ENCODE measurements at regions not wholly inside any gene's neighbourhood (a gene's known extent, or its start where the extent isn't known, plus 50 kb on each side); places are given as distances from the start of the nearest gene placed in this dataset.

GRCh38 chr16:52964290-52964689 is 88.4 kb downstream of the CHD9NB start:
- no peaks in the 10 kb centered on the region for H3K9me3 ChIP-seq (ENCODE audit: insufficient read depth in 2 of 2, low read depth in 1 of 2, low read length in 1 of 2)
- H2AFZ ChIP-seq (ENCODE audit: low read length) = no peak overlapping the region
- H2BK15ac ChIP-seq (ENCODE audit: low read length) = 0 out of 2 replicates have a peak overlapping the region, but pooled peaks have one; percentile 72
- no peak overlapping the region for H3K9ac ChIP-seq (replicated peaks in 1 of 4; ENCODE audit: extremely low read depth in 1 of 4, low read depth in 3 of 4, low read length in 3 of 4)
- no peak overlapping the region for H3K14ac ChIP-seq (ENCODE audit: insufficient read length)
- H2BK12ac ChIP-seq (ENCODE audit: low read depth, low read length) = peak overlapping the region; percentile 97; the same call in 1 of the 2 replicates
- no peaks in the 10 kb centered on the region for H3K36me3 ChIP-seq (ENCODE audit: control insufficient read depth in 2 of 4, insufficient read depth in 4 of 4, low read length in 3 of 4)
- peak overlapping the region; percentile 51; the same call in 1 of the 2 replicates for H3K18ac ChIP-seq (ENCODE audit: extremely low read depth, low read length)
- 87% methylated on average over 2 of the region's 2 CpGs; no CpG with 5 or more reads in 1 of the 2 experiments for WGBS, 2 experiments (ENCODE audit: extremely low coverage in 1 of 2, insufficient coverage in 1 of 2, insufficient read length in 1 of 2, insufficient replicate concordance in 2 of 2, low coverage in 1 of 2, low lambda C conversion rate in 2 of 2, missing lambda C conversion rate in 1 of 2)
- ChIA-PET POLR2A (ENCODE audit: partially characterized antibody) (interaction anchor here (0.7 kb wide), 1 partner anchor 77 kb away, joined by 3 read pairs; no protein-coding TSS in a partner anchor), CTCF (ENCODE audit: partially characterized antibody) (interaction anchor here (1.4 to 1.8 kb wide), 3 partner anchors 11 to 52 kb away, joined by 4 to 9 read pairs (median 4); no protein-coding TSS in a partner anchor)
- H4K20me1 ChIP-seq (replicated peaks in 1 of 2; ENCODE audit: control insufficient read depth in 1 of 2, insufficient read depth in 2 of 2, low read length in 2 of 2) = no peaks in the 10 kb centered on the region
- no peaks in the 10 kb centered on the region for H3K27me3 ChIP-seq (replicated peaks in 1 of 4; ENCODE audit: control insufficient read depth in 3 of 4, extremely low read depth in 1 of 4, insufficient read depth in 3 of 4, low read length in 3 of 4)
- H3K27ac ChIP-seq (ENCODE audit: low read depth, low read length) = no peak overlapping the region
- no peak overlapping the region for H4K8ac ChIP-seq (ENCODE audit: extremely low read depth, insufficient read depth, low read length)
- H3K4me2 ChIP-seq (ENCODE audit: insufficient read depth in 1 of 2, low read depth in 2 of 2, low read length in 2 of 2) = no peak overlapping the region
- no peak overlapping the region for H2BK5ac ChIP-seq (ENCODE audit: low read depth, low read length)
- H3K79me2 ChIP-seq (ENCODE audit: control insufficient read depth in 1 of 2, insufficient read depth in 2 of 2, low read length in 2 of 2) = no peaks in the 10 kb centered on the region
- 0 out of 2 replicates have a peak overlapping the region, but pooled peaks have one; percentile 61 for H2BK20ac ChIP-seq (ENCODE audit: low read length)
- H3K79me1 ChIP-seq (ENCODE audit: low read depth, low read length) = no peaks in the 10 kb centered on the region
- no peak overlapping the region for H4K91ac ChIP-seq (replicated peaks; ENCODE audit: insufficient read length, low read length)
- no peak overlapping the region for H4K5ac ChIP-seq (ENCODE audit: insufficient read length, low read depth, low read length)
- H3K4ac ChIP-seq (replicated peaks; ENCODE audit: insufficient read length, low read depth, low read length) = no peak overlapping the region
- no peak overlapping the region for H3K23ac ChIP-seq (ENCODE audit: insufficient read length)
- H3K23me2 ChIP-seq (ENCODE audit: low read depth, low read length) = no peaks in the 10 kb centered on the region
- H3K4me3 ChIP-seq (ENCODE audit: extremely low read depth in 1 of 4, insufficient read depth in 2 of 4, low read depth in 3 of 4, low read length in 4 of 4) = no peak overlapping the region
- no peak for DNase-seq (ENCODE audit: low read depth in 1 of 2, low spot score in 2 of 2)
- peaks cover 0 to 7% (median 3%) of the 10 kb centered on the region in 4 experiments; a peak in 4 of 7 replicates for H3K4me1 ChIP-seq (replicated peaks in 1 of 4; ENCODE audit: control insufficient read depth in 3 of 4, insufficient read depth in 4 of 4, low read length in 3 of 4)
- no peak for FAIRE-seq
- H3K56ac ChIP-seq (replicated peaks; ENCODE audit: insufficient read length, low read depth, low read length) = no peak overlapping the region
- peak overlapping the region; percentile 82; the same call in 1 of the 2 replicates for H2AK5ac ChIP-seq (ENCODE audit: low read depth, low read length)
- no peak overlapping the region for H2BK120ac ChIP-seq (replicated peaks; ENCODE audit: low read depth, low read length)
- TF ChIP-seq TEAD4 (IDR thresholded peaks at IDR 0.05; ENCODE audit: low read depth, low read length) (peak; percentile 49; the same call in 1 of the 2 replicates), NRF1 (IDR thresholded peaks at IDR 0.05; ENCODE audit: low read depth, low read length) (no peak)
